Keratinocyte (primary cell): ENCODE measurements at regions not wholly inside any gene's neighbourhood (a gene's known extent, or its start where the extent isn't known, plus 50 kb on each side); places are given as distances from the start of the nearest gene placed in this dataset.

ENCODE experiments used
- EZH2 ChIP-seq: IDR thresholded peaks from one replicate; pipeline ENCODE4 v1.6.1; 2012; ENCODE audit warnings: inconsistent platforms, mild to moderate bottlenecking, low read length, moderate library complexity
- TF ChIP-seq, protein P1 (sequence below), 3 experiments: IDR thresholded peaks in 1 of 3; conservative IDR thresholded peaks in 1 of 3; optimal IDR thresholded peaks in 1 of 3; 2 replicates in 2 of 3; 3 replicates in 1 of 3; pipeline versions ENCODE3 to v1.5.1; 2011; ENCODE audit warnings: low read length in 3 of 3, mild to moderate bottlenecking in 3 of 3, moderate library complexity in 2 of 3, control low read depth in 1 of 3, inconsistent platforms in 1 of 3; ENCODE audit not compliant: insufficient read depth in 2 of 3; ENCODE audit errors: extremely low read depth in 1 of 3

DNA sequence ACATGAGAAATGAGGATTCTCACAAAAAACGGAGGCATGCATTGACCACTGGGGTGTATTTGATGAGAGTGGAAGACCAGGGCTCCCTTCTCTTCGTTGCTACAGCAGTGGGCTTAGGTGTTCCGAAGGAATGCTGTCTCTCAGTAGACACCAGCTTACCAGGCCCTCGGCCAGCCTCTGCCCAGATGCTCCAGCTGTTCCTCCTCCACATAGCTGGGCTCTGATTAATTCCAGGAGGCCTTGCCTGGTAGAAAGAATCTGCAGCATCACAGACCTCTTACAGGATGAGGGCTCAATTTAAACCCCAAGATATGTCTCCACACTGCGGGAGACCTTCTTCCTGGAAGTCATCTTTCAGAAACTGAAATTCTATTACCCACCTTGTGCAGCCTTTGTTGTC lies 346.6 kb upstream of the TENM3 start:
- TF ChIP-seq, protein P1, sequence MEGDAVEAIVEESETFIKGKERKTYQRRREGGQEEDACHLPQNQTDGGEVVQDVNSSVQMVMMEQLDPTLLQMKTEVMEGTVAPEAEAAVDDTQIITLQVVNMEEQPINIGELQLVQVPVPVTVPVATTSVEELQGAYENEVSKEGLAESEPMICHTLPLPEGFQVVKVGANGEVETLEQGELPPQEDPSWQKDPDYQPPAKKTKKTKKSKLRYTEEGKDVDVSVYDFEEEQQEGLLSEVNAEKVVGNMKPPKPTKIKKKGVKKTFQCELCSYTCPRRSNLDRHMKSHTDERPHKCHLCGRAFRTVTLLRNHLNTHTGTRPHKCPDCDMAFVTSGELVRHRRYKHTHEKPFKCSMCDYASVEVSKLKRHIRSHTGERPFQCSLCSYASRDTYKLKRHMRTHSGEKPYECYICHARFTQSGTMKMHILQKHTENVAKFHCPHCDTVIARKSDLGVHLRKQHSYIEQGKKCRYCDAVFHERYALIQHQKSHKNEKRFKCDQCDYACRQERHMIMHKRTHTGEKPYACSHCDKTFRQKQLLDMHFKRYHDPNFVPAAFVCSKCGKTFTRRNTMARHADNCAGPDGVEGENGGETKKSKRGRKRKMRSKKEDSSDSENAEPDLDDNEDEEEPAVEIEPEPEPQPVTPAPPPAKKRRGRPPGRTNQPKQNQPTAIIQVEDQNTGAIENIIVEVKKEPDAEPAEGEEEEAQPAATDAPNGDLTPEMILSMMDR (optimal IDR thresholded peaks at IDR 0.05 in 1 of 3, IDR thresholded peaks at IDR 0.05 in 1 of 3, conservative IDR thresholded peaks at IDR 0.05 in 1 of 3; ENCODE audit: extremely low read depth in 1 of 3, insufficient read depth in 2 of 3, low read length in 3 of 3), result no peak
- no peak for TF ChIP-seq EZH2
